ENCODE measurements at regions not wholly inside any gene's neighbourhood (a gene's known extent, or its start where the extent isn't known, plus 50 kb on each side); places are given as distances from the start of the nearest gene placed in this dataset. TPM values are rescaled to one million over a fixed set of nuclear protein-coding genes. Genes with fewer than 3 reads are reported as not detected.

DNA sequence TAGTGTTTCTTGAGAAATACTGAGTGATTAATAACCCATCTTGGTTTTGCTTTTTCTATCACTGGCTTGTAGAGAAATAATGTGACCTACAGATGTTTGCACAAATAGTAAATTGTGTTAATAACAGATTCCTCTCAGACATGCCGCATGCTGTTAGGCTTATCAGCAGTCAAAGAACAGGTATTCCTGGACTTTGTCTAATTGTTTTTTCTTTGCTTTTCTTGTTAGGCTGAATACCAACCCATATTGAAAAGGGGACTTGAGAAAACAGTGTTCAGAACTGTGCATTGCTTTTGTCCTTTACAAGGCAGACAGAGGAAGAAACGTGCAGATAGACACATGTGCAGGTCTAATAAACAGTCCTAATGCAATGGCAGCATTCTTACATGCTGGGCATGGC lies 51.0 kb upstream of the RARB start:
- no peaks in the 10 kb centered on the region for H3K79me2 ChIP-seq (ENCODE audit: insufficient read depth, low read length)
- intact Hi-C loops (cut with micrococcal nuclease), result no loop called here
- H4K20me1 ChIP-seq (ENCODE audit: insufficient read depth, low read length), result no peaks in the 10 kb centered on the region
- TF ChIP-seq, protein P1, sequence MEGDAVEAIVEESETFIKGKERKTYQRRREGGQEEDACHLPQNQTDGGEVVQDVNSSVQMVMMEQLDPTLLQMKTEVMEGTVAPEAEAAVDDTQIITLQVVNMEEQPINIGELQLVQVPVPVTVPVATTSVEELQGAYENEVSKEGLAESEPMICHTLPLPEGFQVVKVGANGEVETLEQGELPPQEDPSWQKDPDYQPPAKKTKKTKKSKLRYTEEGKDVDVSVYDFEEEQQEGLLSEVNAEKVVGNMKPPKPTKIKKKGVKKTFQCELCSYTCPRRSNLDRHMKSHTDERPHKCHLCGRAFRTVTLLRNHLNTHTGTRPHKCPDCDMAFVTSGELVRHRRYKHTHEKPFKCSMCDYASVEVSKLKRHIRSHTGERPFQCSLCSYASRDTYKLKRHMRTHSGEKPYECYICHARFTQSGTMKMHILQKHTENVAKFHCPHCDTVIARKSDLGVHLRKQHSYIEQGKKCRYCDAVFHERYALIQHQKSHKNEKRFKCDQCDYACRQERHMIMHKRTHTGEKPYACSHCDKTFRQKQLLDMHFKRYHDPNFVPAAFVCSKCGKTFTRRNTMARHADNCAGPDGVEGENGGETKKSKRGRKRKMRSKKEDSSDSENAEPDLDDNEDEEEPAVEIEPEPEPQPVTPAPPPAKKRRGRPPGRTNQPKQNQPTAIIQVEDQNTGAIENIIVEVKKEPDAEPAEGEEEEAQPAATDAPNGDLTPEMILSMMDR (IDR thresholded peaks at IDR 0.05), result no peak
- H3K4me1 ChIP-seq (ENCODE audit: control insufficient read depth in 1 of 2, insufficient read depth in 2 of 2, low read length in 2 of 2), result no peaks in the 10 kb centered on the region
- Mint-ChIP-seq H3K36me3 (no peaks in the 10 kb centered on the region), H3K4me3 (no peak overlapping the region), H3K9me3 (peaks cover 0 to 8% (median 4%) of the 10 kb centered on the region in 7 donors), H3K27ac (no peak overlapping the region), H3K4me1 (no peaks in the 10 kb centered on the region), H3K27me3 (ENCODE audit: low read depth in 3 of 3) (peaks cover 0 to 2% (median 1%) of the 10 kb centered on the region in 3 donors)
- DNase-seq, result no peak
- H3K9me3 ChIP-seq (replicated peaks in 1 of 2; ENCODE audit: control insufficient read depth in 1 of 2, insufficient read depth in 1 of 2, low read length in 2 of 2), result no peaks in the 10 kb centered on the region
- H3K4me2 ChIP-seq (replicated peaks; ENCODE audit: extremely low read depth, low read length, poor library complexity, severe bottlenecking), result no peak overlapping the region
- H3K4me3 ChIP-seq (replicated peaks in 1 of 3; ENCODE audit: low read depth in 2 of 3, low read length in 3 of 3), result no peak overlapping the region
- no peaks in the 10 kb centered on the region for H3K27me3 ChIP-seq (ENCODE audit: control insufficient read depth in 2 of 2, insufficient read depth in 2 of 2, low read length in 2 of 2)
- no peak overlapping the region for H3K27ac ChIP-seq (ENCODE audit: low read depth in 1 of 2, low read length in 2 of 2)
- H2AFZ ChIP-seq (ENCODE audit: insufficient read depth, low read depth, low read length, poor library complexity, severe bottlenecking), result no peak overlapping the region
- no peaks in the 10 kb centered on the region for H3K36me3 ChIP-seq (replicated peaks in 1 of 2; ENCODE audit: control insufficient read depth in 1 of 2, insufficient read depth in 2 of 2, low read length in 2 of 2)
- H3K9ac ChIP-seq (ENCODE audit: insufficient read depth, low read length, poor library complexity, severe bottlenecking), result no peak overlapping the region
- WGBS (ENCODE audit: insufficient coverage), result 83% methylated on average over 2 of the region's 2 CpGs

Small RNA genes lying in the stretch of these regions (small RNA-seq; reads per million reads assigned to genes)
- gene RN7SL216P (ENCODE audit: insufficient read length, low read depth) (not detected), gene RNA5SP125 (ENCODE audit: insufficient read length, low read depth) (not detected), gene RNA5SP126 (ENCODE audit: insufficient read length, low read depth) (not detected)

Measured in CD14-positive monocyte (primary cell).